ACC112 (cell line): ENCODE measurements at regions not wholly inside any gene's neighbourhood (a gene's known extent, or its start where the extent isn't known, plus 50 kb on each side); places are given as distances from the start of the nearest gene placed in this dataset.

Experiments used
- H2AFZ ChIP-seq: fragments of 200-600 bp; sonication (generic); one replicate; pipeline ENCODE4 v1.6.0; 2017; ENCODE audit warnings: antibody characterized with exemption, low read length; ENCODE audit not compliant: unreplicated experiment
- H3K27ac ChIP-seq: fragments of 200-600 bp; sonication (generic); 2 replicates; pipeline ENCODE4 v1.5.1; 2014; ENCODE audit warnings: low read depth, mild to moderate bottlenecking, antibody characterized with exemption, low read length, moderate library complexity
- H3K27me3 ChIP-seq: fragments of 200-600 bp; sonication (generic); 2 replicates; pipeline ENCODE4 v1.6.1; 2014; ENCODE audit warnings: mild to moderate bottlenecking, antibody characterized with exemption, low read length, moderate library complexity, mixed read lengths; ENCODE audit not compliant: insufficient read depth
- H3K36me3 ChIP-seq: fragments of 200-600 bp; sonication (generic); 2 replicates; pipeline ENCODE4 v1.6.1; 2016; ENCODE audit warnings: mild to moderate bottlenecking, antibody characterized with exemption, low read length, moderate library complexity, mixed read lengths; ENCODE audit not compliant: insufficient read depth
- H3K4me1 ChIP-seq: fragments of 200-600 bp; sonication (generic); one replicate; pipeline ENCODE4 v1.6.1; 2016; ENCODE audit warnings: low read length, mixed read lengths; ENCODE audit not compliant: insufficient read depth, unreplicated experiment, control insufficient read depth
- H3K4me3 ChIP-seq: fragments of 200-600 bp; sonication (generic); 2 replicates; pipeline ENCODE4 v1.5.1; 2014; ENCODE audit warnings: mild to moderate bottlenecking, low read depth, low read length
- H3K79me2 ChIP-seq: fragments of 200-600 bp; sonication (generic); one replicate; pipeline ENCODE4 v1.6.0; 2016; ENCODE audit warnings: low read length; ENCODE audit not compliant: control insufficient read depth, unreplicated experiment, insufficient read depth

GRCh38 chr10:33749790-33750189, 415.3 kb upstream of the NRP1 start:
- no peak overlapping the region for H3K27ac ChIP-seq
- H3K4me1 ChIP-seq: peaks cover 18% of the 10 kb centered on the region
- H3K4me3 ChIP-seq: no peak overlapping the region
- no peaks in the 10 kb centered on the region for H3K27me3 ChIP-seq
- H3K79me2 ChIP-seq: no peaks in the 10 kb centered on the region
- no peak overlapping the region for H2AFZ ChIP-seq
- H3K36me3 ChIP-seq: no peaks in the 10 kb centered on the region

GRCh38 chr10:33749067-33749735, 414.7 kb upstream of the NRP1 start:
- Histone ChIP-seq H3K36me3 (no peaks in the 10 kb centered on the region), H3K27ac (no peak overlapping the region), H2AFZ (no peak overlapping the region), H3K79me2 (no peaks in the 10 kb centered on the region), H3K4me3 (no peak overlapping the region), H3K4me1 (peaks cover 18% of the 10 kb centered on the region), H3K27me3 (no peaks in the 10 kb centered on the region)

- H3K36me3 ChIP-seq: no peaks in the 10 kb centered on the region
Observed at GRCh38 chr10:33746836-33747268, 412.4 kb upstream of the NRP1 start.

GRCh38 chr10:33746186-33746585, 411.7 kb upstream of the NRP1 start:
- peaks cover 18% of the 10 kb centered on the region for H3K4me1 ChIP-seq
- no peaks in the 10 kb centered on the region for H3K79me2 ChIP-seq
- H3K36me3 ChIP-seq: no peaks in the 10 kb centered on the region
- peak overlapping the region; percentile 59 for H3K27ac ChIP-seq
- no peak overlapping the region for H3K4me3 ChIP-seq
- H2AFZ ChIP-seq: peak overlapping the region; percentile 31
- no peaks in the 10 kb centered on the region for H3K27me3 ChIP-seq

More at GRCh38 chr10:33746836-33747268, 412.4 kb upstream of the NRP1 start:
- Histone ChIP-seq H3K79me2 (no peaks in the 10 kb centered on the region), H3K27ac (peak overlapping the region; percentile 59), H3K4me3 (no peak overlapping the region), H3K4me1 (peaks cover 18% of the 10 kb centered on the region), H2AFZ (no peak overlapping the region), H3K27me3 (no peaks in the 10 kb centered on the region)

GRCh38 chr10:33743429-33743857, 409.0 kb upstream of the NRP1 start:
- Histone ChIP-seq H3K4me3 (no peak overlapping the region), H2AFZ (no peak overlapping the region), H3K36me3 (no peaks in the 10 kb centered on the region)

GRCh38 chr10:33739031-33739430, 404.6 kb upstream of the NRP1 start:
- Histone ChIP-seq H2AFZ (no peak overlapping the region), H3K27me3 (no peaks in the 10 kb centered on the region), H3K4me3 (no peak overlapping the region), H3K27ac (no peak overlapping the region), H3K36me3 (no peaks in the 10 kb centered on the region), H3K4me1 (peaks cover 19% of the 10 kb centered on the region), H3K79me2 (no peaks in the 10 kb centered on the region)

More at GRCh38 chr10:33743429-33743857, 409.0 kb upstream of the NRP1 start:
- H3K27ac ChIP-seq: no peak overlapping the region
- H3K4me1 ChIP-seq: peaks cover 18% of the 10 kb centered on the region
- no peaks in the 10 kb centered on the region for H3K79me2 ChIP-seq
- H3K27me3 ChIP-seq: no peaks in the 10 kb centered on the region

GRCh38 chr10:33735464-33735923, 401.0 kb upstream of the NRP1 start:
- Histone ChIP-seq H3K27me3 (no peaks in the 10 kb centered on the region), H3K36me3 (no peaks in the 10 kb centered on the region), H2AFZ (no peak overlapping the region), H3K79me2 (no peaks in the 10 kb centered on the region), H3K4me1 (peaks cover 19% of the 10 kb centered on the region), H3K27ac (no peak overlapping the region; the same call in 1 of the 2 replicates), H3K4me3 (no peak overlapping the region)

GRCh38 chr10:33734393-33735155, 400.1 kb upstream of the NRP1 start:
- Histone ChIP-seq H3K79me2 (no peaks in the 10 kb centered on the region), H3K4me1 (peaks cover 19% of the 10 kb centered on the region), H3K27me3 (no peaks in the 10 kb centered on the region), H3K36me3 (no peaks in the 10 kb centered on the region), H3K27ac (peak overlapping the region; percentile 40; the same call in 1 of the 2 replicates), H3K4me3 (no peak overlapping the region), H2AFZ (no peak overlapping the region)

GRCh38 chr10:33733058-33733457, 398.6 kb upstream of the NRP1 start:
- Histone ChIP-seq H3K36me3 (no peaks in the 10 kb centered on the region), H2AFZ (no peak overlapping the region), H3K4me3 (no peak overlapping the region), H3K27ac (no peak overlapping the region), H3K4me1 (peaks cover 19% of the 10 kb centered on the region), H3K79me2 (no peaks in the 10 kb centered on the region), H3K27me3 (no peaks in the 10 kb centered on the region)

GRCh38 chr10:33732161-33732680, 397.8 kb upstream of the NRP1 start:
- Histone ChIP-seq H3K27me3 (no peaks in the 10 kb centered on the region), H3K27ac (no peak overlapping the region), H2AFZ (no peak overlapping the region), H3K79me2 (no peaks in the 10 kb centered on the region), H3K4me3 (no peak overlapping the region), H3K36me3 (no peaks in the 10 kb centered on the region), H3K4me1 (peaks cover 19% of the 10 kb centered on the region)
